ENCODE measurements at regions not wholly inside any gene's neighbourhood (a gene's known extent, or its start where the extent isn't known, plus 50 kb on each side); places are given as distances from the start of the nearest gene placed in this dataset.

- no peak for TF ChIP-seq CTCF (IDR thresholded peaks at IDR 0.05)
- TF ChIP-seq EZH2 (IDR thresholded peaks at IDR 0.05; ENCODE audit: borderline replicate concordance, insufficient read depth, low read depth, low read length, poor library complexity, severe bottlenecking), result no peak
These were observed 159.6 kb downstream of the ARL4A start for GRCh38 chr7:12847001-12847400.
